Liver (tissue), 3 donors: ENCODE measurements at regions not wholly inside any gene's neighbourhood (a gene's known extent, or its start where the extent isn't known, plus 50 kb on each side); places are given as distances from the start of the nearest gene placed in this dataset.

Experiments
- GABPA ChIP-seq, 2 donors: IDR thresholded peaks in 1 of 2; conservative IDR thresholded peaks in 1 of 2; 2 replicates each; pipeline ENCODE4 v1.6.1; 2016; ENCODE audit warnings: antibody characterized with exemption in 2 of 2, mild to moderate bottlenecking in 1 of 2, moderate library complexity in 1 of 2
- JUND ChIP-seq, 2 donors: IDR thresholded peaks; 2 replicates each; pipeline ENCODE4 v1.6.1; 2016; ENCODE audit warnings: antibody characterized with exemption in 2 of 2
- RAD21 ChIP-seq, 2 donors: IDR thresholded peaks; 2 replicates each; pipeline ENCODE4 v1.6.1; 2016; ENCODE audit warnings: antibody characterized with exemption in 2 of 2, mild to moderate bottlenecking in 2 of 2
- RXRA ChIP-seq, 2 donors: IDR thresholded peaks; 2 replicates each; pipeline ENCODE4 v1.6.1; 2017 to 2018; ENCODE audit warnings: antibody characterized with exemption in 2 of 2, mild to moderate bottlenecking in 1 of 2
- TF ChIP-seq, protein P1 (sequence below): IDR thresholded peaks from 2 replicates; pipeline ENCODE4 v1.6.1; 2016; ENCODE audit warnings: antibody characterized with exemption
- TF ChIP-seq, protein P2 (sequence below): IDR thresholded peaks from 2 replicates; pipeline ENCODE4 v1.6.1; 2016; ENCODE audit warnings: antibody characterized with exemption
- TF ChIP-seq, protein P3 (sequence below): fragments of 150-350 bp; IDR thresholded peaks from 2 replicates; pipeline ENCODE4 v1.5.1; 2017; ENCODE audit warnings: improper control_type of control experiment, low read depth, low read length; ENCODE audit not compliant: missing input control
- donor health status: healthy.
- donor health status: healthy.

DNA sequence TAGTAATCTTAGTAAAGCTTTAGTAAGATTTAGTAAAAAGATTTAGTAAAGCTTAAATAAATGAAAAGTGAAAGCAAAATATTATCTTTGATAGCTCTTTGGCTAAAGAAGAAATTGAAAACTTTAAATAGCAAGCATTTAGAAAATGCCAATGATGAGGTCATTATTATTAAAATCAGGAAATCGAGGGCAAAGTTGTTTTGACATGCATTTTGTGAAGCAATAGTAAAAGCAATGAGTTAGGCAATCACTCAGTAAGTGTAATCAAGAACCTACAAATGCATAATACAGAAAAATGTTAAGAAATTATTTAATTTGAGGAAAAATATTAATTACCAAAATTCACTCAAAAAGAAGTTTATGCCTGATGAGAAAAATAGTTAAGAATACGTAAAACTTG, 280.3 kb upstream of the MME start:
- TF ChIP-seq, protein P1, sequence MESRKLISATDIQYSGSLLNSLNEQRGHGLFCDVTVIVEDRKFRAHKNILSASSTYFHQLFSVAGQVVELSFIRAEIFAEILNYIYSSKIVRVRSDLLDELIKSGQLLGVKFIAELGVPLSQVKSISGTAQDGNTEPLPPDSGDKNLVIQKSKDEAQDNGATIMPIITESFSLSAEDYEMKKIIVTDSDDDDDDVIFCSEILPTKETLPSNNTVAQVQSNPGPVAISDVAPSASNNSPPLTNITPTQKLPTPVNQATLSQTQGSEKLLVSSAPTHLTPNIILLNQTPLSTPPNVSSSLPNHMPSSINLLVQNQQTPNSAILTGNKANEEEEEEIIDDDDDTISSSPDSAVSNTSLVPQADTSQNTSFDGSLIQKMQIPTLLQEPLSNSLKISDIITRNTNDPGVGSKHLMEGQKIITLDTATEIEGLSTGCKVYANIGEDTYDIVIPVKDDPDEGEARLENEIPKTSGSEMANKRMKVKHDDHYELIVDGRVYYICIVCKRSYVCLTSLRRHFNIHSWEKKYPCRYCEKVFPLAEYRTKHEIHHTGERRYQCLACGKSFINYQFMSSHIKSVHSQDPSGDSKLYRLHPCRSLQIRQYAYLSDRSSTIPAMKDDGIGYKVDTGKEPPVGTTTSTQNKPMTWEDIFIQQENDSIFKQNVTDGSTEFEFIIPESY = no peak
- TF ChIP-seq GABPA (IDR thresholded peaks at IDR 0.05 in 1 of 2, conservative IDR thresholded peaks at IDR 0.05 in 1 of 2) = no peak
- TF ChIP-seq RXRA (IDR thresholded peaks at IDR 0.05) = no peak
- TF ChIP-seq, protein P2, sequence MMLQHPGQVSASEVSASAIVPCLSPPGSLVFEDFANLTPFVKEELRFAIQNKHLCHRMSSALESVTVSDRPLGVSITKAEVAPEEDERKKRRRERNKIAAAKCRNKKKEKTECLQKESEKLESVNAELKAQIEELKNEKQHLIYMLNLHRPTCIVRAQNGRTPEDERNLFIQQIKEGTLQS = no peak
- TF ChIP-seq, protein P3, sequence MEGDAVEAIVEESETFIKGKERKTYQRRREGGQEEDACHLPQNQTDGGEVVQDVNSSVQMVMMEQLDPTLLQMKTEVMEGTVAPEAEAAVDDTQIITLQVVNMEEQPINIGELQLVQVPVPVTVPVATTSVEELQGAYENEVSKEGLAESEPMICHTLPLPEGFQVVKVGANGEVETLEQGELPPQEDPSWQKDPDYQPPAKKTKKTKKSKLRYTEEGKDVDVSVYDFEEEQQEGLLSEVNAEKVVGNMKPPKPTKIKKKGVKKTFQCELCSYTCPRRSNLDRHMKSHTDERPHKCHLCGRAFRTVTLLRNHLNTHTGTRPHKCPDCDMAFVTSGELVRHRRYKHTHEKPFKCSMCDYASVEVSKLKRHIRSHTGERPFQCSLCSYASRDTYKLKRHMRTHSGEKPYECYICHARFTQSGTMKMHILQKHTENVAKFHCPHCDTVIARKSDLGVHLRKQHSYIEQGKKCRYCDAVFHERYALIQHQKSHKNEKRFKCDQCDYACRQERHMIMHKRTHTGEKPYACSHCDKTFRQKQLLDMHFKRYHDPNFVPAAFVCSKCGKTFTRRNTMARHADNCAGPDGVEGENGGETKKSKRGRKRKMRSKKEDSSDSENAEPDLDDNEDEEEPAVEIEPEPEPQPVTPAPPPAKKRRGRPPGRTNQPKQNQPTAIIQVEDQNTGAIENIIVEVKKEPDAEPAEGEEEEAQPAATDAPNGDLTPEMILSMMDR = no peak
- no peak for TF ChIP-seq JUND (IDR thresholded peaks at IDR 0.05)
- no peak for TF ChIP-seq RAD21 (IDR thresholded peaks at IDR 0.05)
